ENCODE measurements at regions not wholly inside any gene's neighbourhood (a gene's known extent, or its start where the extent isn't known, plus 50 kb on each side); places are given as distances from the start of the nearest gene placed in this dataset.
A peak's percentile ranks its signal among the peaks of the same experiment; 100 is the strongest.

DNA sequence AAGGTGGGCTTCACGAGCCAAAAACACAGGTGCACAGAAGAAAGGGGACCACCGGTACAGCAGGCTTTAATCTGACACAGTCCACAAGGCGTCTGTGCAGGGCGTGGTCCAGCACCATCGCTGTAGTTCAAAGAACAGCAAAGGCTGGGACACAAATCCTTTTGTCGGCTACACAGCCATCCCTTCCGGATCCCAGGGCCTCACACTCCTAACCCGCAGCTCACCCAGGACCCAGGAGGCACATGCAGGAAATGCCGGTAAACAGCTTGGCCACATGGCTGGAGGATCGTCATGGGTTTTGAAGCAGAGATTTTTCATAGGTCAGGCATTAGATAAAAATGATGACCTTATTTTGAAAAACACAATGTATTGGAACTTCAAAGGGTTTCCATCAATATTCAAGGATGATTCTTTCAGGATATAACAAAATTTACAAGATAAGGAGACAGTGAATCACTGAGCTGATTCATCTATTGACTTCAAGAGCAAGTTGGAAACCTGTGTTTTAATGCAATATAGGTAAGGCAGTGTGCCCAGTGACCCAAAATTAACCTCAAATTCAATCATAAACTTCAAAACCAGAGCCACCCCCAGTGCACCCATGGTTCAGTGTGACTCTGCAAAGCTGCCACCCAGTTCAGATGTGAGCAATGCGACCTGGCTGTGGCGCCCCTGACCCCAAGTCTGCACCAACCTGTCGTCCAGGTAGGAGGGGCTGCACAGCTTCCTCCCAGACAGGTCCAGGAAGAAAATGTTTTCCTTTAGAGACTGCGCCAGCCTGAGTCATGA, 74.4 kb downstream of the TMEM18 start:
- POLR2A ChIA-PET (ENCODE audit: partially characterized antibody), result no interaction called here
- no peak overlapping the region for H4K5ac ChIP-seq (ENCODE audit: insufficient read length, low read depth, low read length)
- no peak overlapping the region for H3K27ac ChIP-seq (ENCODE audit: low read depth, low read length)
- H3K18ac ChIP-seq (ENCODE audit: extremely low read depth, low read length), result no peak overlapping the region
- H2BK120ac ChIP-seq (replicated peaks; ENCODE audit: low read depth, low read length), result no peak overlapping the region
- H2BK20ac ChIP-seq (ENCODE audit: low read length), result no peak overlapping the region
- H3K4me2 ChIP-seq (ENCODE audit: insufficient read depth in 1 of 2, low read depth in 2 of 2, low read length in 2 of 2), result no peak overlapping the region
- H3K27me3 ChIP-seq (replicated peaks in 1 of 4; ENCODE audit: control insufficient read depth in 3 of 4, extremely low read depth in 1 of 4, insufficient read depth in 3 of 4, low read length in 3 of 4), result 0 out of 7 replicates have a peak, but pooled peaks cover 0 to 2% (median 0%) of the 10 kb centered on the region in 4 experiments
- H3K4ac ChIP-seq (replicated peaks; ENCODE audit: insufficient read length, low read depth, low read length), result no peak overlapping the region
- no peak overlapping the region for H3K4me3 ChIP-seq (ENCODE audit: extremely low read depth in 1 of 4, insufficient read depth in 2 of 4, low read depth in 3 of 4, low read length in 4 of 4)
- H3K23me2 ChIP-seq (ENCODE audit: low read depth, low read length), result peaks cover 10% of the 10 kb centered on the region; the same call in 1 of the 2 replicates
- no peaks in the 10 kb centered on the region; a peak in 1 of 7 replicates for H3K4me1 ChIP-seq (replicated peaks in 1 of 4; ENCODE audit: control insufficient read depth in 3 of 4, insufficient read depth in 4 of 4, low read length in 3 of 4)
- DNase-seq (ENCODE audit: low read depth in 1 of 2, low spot score in 2 of 2) (peak in 1 of 2 experiments; percentile 35), FAIRE-seq (no peak)
- H3K14ac ChIP-seq (ENCODE audit: insufficient read length), result no peak overlapping the region
- H2BK12ac ChIP-seq (ENCODE audit: low read depth, low read length), result no peak overlapping the region
- no peaks in the 10 kb centered on the region for H3K79me2 ChIP-seq (ENCODE audit: control insufficient read depth in 1 of 2, insufficient read depth in 2 of 2, low read length in 2 of 2)
- no peaks in the 10 kb centered on the region; a peak in 1 of 4 replicates for H3K9me3 ChIP-seq (ENCODE audit: insufficient read depth in 2 of 2, low read depth in 1 of 2, low read length in 1 of 2)
- no peak overlapping the region for H3K9ac ChIP-seq (replicated peaks in 1 of 4; ENCODE audit: extremely low read depth in 1 of 4, low read depth in 3 of 4, low read length in 3 of 4)
- H2AFZ ChIP-seq (ENCODE audit: low read length), result no peak overlapping the region
- H2BK15ac ChIP-seq (ENCODE audit: low read length), result no peak overlapping the region
- H2BK5ac ChIP-seq (ENCODE audit: low read depth, low read length), result no peak overlapping the region
- no peak overlapping the region for H3K56ac ChIP-seq (replicated peaks; ENCODE audit: insufficient read length, low read depth, low read length)
- TF ChIP-seq, protein P1, sequence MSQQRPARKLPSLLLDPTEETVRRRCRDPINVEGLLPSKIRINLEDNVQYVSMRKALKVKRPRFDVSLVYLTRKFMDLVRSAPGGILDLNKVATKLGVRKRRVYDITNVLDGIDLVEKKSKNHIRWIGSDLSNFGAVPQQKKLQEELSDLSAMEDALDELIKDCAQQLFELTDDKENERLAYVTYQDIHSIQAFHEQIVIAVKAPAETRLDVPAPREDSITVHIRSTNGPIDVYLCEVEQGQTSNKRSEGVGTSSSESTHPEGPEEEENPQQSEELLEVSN (IDR thresholded peaks at IDR 0.05), result peak; percentile 91
- TF ChIP-seq NANOG (IDR thresholded peaks at IDR 0.05; ENCODE audit: insufficient read depth, low read depth, low read length, poor library complexity, severe bottlenecking), result no peak
- TF ChIP-seq, protein P2, sequence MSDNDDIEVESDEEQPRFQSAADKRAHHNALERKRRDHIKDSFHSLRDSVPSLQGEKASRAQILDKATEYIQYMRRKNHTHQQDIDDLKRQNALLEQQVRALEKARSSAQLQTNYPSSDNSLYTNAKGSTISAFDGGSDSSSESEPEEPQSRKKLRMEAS (IDR thresholded peaks at IDR 0.05), result peak; percentile 78
- no peak overlapping the region for H2AK5ac ChIP-seq (ENCODE audit: low read depth, low read length)
- CTCF ChIA-PET (ENCODE audit: partially characterized antibody), result interaction anchor here (1.1 kb wide), 1 partner anchor 14 kb away, joined by 4 read pairs; no protein-coding TSS in a partner anchor
- H3K36me3 ChIP-seq (ENCODE audit: control insufficient read depth in 2 of 4, insufficient read depth in 4 of 4, low read length in 3 of 4), result no peaks in the 10 kb centered on the region; a peak in 1 of 8 replicates
- no peak overlapping the region for H4K91ac ChIP-seq (replicated peaks; ENCODE audit: insufficient read length, low read length)
- no peak overlapping the region for H4K8ac ChIP-seq (ENCODE audit: extremely low read depth, insufficient read depth, low read length)
- peaks cover 0 to 9% of the 10 kb centered on the region in 2 experiments for H4K20me1 ChIP-seq (replicated peaks in 1 of 2; ENCODE audit: control insufficient read depth in 1 of 2, insufficient read depth in 2 of 2, low read length in 2 of 2)
- no peaks in the 10 kb centered on the region for H3K79me1 ChIP-seq (ENCODE audit: low read depth, low read length)
- 93% methylated on average over 14 of the region's 14 CpGs; no CpG with 5 or more reads in 1 of the 2 experiments for WGBS, 2 experiments (ENCODE audit: extremely low coverage in 1 of 2, insufficient coverage in 1 of 2, insufficient read length in 1 of 2, insufficient replicate concordance in 2 of 2, low coverage in 1 of 2, low lambda C conversion rate in 2 of 2, missing lambda C conversion rate in 1 of 2)
- no peak overlapping the region for H3K23ac ChIP-seq (ENCODE audit: insufficient read length)
